Kidney glomerular epithelial cell (primary cell): ENCODE measurements at regions not wholly inside any gene's neighbourhood (a gene's known extent, or its start where the extent isn't known, plus 50 kb on each side); places are given as distances from the start of the nearest gene placed in this dataset.
A peak's percentile ranks its signal among the peaks of the same experiment; 100 is the strongest.
"Not testable (repeated sequence)": the region's sequence is repeated elsewhere in the genome, so short reads cannot be mapped to it uniquely, and the experiment has no call there.

Source experiments
- DNase-seq: peaks from one replicate; lab custom pipeline; 2025; lab: John Stamatoyannopoulos, UW

DNA sequence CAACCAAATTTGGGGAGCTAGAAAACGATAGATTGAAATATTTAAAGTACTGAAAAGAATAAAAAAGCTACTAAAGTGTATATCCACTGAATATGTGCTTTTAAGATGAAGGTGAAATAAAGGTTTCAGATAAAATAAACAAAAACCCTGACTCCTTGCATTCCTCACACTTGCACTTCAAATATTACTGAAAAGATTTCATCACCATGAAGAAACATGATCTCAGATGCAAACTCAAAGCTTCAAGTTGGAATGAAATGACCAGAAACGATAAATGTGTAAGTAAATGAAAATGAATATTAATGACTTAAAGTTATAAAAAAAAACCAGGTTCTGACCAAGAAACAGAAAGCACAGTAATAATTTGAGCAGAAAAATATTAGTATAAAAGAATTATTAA is 1246.0 kb upstream of the ACVR2A start:
- no peak for DNase-seq

DNA sequence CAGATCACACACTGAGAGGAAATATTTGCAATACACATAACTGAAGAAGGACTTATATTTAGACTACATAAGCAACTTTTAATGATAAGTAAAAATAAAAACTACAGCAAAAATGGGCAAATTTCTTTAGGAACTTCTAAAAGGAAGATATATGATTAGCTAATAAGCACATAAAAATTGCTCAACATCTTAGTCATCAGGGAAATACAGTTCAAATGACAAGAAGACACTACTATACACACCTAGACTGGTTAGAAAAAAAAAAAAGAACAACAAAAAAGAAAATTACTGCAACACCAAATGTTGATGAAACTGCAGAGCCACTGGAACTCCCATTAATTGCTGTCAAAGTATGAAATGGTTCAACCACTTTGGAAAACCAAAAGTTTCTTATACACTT is 1247.5 kb upstream of the ACVR2A start:
- DNase-seq = no peak

DNA sequence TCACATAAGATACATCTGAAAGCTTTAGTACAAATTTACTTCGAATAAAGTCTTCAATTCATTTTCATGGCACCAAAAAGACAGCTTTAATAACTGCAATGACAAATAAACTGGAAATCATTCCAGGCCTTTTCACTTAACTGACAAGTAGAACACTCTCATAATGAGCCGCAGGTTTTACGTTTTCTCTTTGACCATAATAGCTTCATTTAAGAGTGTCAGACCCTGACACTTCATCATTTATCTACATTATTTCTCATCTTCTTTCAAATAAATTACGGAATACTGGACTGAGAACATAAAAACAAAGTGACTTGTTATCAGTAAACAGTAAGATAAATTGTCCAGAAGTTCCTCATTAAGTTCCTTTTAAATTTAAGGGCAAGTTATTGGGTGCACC is 1252.9 kb upstream of the ACVR2A start:
- DNase-seq = no peak

DNA sequence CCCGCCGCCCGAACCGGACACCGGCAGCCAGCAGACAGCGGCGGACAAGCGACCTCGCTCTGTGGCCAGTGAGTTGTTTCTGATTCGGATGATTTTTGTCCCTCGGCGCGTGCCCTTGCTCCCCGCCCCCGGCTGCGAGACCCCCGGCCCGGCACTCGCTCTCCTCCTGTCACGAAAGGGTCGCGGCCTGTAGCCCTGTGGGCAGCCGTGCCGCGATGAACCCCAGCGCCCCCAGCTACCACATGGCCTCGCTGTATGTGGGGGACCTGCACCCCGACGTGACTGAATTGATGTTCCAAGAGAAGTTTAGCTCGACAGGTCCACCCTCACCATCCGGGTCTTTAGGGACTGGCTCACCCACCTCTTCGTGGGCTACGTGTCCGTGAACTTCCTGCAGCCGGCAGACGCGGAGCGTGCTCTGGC is 1257.5 kb upstream of the ACVR2A start:
- DNase-seq = no peak

DNA sequence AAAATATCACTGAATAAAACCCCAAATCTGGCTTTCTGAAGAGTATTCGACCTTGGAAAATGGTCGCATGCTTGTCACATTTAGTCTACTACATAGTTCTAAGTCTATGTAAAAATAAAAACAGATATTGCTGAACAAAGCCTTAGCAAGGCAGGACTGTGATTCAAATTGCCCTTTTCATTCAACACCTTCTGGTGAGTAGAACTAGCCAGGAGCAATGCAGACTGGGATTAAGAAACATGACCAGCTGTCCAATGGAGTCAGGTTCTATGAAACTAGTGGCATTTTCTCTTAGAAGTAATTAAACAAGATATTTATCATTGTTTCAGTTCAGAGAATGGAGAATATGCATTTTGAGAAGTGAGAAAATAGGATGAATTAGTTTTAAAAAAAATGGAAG is 1260.5 kb upstream of the ACVR2A start:
- DNase-seq = no peak

DNA sequence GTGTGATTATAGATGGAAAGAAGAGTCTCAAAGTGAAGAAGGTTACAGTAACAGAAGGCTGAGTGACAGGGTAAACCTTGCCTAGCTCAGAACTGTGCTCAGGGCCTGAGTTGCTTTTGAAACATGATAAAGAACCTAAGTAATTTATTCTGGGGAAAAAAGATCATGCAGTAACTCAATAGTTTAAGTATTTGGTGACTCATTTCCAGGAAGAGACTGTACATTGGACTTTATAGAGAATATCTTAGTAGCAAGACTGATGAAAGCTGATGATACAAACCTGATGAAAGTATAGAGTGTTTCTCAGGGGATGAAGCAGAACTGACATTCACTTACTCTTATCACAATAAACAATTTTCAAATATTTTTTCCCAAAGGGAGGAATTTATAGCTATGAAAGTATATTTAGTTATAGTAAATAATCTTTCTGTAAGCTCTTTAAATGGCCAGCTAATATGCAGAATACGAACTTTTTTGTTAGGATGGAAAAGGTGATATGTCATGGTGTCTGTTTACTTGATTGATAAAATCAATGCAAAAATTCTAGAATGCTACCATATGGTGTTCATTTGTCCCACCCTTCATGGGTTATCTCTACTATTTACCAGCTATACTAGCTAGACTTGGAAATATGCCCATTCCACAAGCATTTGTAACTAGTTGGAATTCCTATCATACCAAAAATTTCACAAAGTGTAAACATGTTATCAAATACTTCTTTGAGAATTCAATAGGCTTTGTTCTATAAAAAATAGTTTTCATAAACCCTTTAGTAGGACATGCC is 1265.5 kb upstream of the ACVR2A start:
- peak; percentile 25 for DNase-seq

DNA sequence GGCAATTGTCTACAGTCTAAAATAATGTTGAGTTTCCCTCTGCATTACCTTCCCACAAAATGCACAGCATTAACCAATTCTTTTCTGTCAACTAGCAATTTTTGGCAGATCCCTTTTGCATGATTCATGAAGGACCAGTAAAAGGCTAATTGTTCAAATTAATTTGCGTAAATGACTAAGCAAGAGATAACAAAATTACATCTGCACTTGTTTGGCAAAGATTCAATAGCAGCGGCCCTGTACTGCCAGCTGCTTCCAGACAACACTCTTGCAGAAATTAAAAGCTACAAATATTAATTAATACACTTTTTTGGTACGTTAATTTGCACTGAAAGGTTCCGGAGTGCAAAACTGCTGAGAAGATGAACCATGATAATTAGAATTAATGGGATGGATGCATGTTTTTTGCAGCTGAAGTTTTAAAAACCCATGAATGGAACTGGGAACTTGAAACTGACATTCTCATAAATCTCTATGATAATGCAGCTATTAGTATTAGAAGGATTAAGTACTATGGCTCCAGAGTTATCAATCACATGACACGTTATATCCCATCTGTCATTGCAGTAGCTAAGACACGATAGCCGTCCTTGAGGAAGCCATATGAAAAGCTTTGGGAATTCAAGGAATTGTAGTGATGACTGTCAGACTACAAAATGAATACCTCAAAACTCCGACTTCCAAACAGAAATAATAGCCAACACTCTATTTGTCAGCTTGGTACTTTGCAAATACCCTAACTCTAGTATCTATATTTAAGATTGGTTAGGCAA is 1268.3 kb upstream of the ACVR2A start:
- DNase-seq = no peak

DNA sequence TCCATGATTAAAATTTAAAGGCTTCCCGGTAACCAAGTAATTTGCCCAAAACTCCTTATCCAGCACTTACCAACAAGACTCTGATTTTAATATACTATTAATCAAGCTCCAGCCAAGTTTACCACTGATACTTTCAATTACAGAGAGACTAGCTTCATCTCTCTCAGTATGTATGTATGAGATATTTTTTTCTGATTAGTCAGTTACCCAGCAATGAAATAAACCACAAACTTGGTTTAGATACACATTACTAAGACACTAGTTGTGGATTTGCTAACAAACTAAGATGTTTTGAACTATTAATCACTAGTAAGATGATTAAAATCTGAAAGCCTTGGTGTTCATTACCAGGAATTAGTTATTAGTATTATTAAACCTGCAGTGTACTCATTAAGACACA is 1272.2 kb upstream of the ACVR2A start:
- peak; percentile 5 for DNase-seq

DNA sequence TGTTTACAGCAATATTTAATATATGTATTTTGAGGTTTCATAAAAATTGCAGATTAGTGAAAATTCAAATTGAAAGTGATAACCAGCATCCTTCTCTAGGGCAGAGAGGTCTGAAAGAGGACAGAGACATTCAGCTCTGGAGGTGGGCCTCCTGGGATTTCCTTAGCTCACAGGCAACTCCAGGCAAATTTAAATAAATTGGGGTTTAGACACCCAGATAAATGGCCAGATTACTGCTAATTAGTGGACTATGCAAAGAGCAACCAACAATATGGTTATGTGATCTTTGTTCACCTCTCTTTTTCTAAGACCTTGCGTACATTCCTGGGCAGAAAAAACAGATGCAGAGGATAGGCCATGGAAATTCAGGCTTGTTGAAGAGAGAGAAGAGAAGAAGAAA is 1282.8 kb upstream of the ACVR2A start:
- DNase-seq = no peak

DNA sequence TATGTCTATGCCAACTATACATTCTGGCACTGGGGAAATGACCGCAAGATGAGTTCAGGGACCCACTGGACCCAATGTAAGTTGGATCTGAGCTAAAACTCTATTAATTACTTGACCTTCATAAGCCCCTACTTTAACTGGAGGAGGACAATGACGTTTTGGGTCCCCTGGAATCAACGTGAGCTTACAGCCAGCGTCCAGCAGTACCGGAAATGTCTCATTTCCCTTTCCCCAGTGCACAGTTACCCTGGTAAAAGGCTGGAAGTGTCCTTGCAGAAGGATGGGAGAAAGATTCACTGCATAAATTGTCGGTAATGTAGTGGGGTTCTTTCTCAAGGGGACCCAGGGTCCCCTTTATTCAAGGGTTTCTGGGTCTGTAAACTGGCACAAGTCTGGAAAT is 1297.6 kb upstream of the ACVR2A start:
- no peak for DNase-seq

DNA sequence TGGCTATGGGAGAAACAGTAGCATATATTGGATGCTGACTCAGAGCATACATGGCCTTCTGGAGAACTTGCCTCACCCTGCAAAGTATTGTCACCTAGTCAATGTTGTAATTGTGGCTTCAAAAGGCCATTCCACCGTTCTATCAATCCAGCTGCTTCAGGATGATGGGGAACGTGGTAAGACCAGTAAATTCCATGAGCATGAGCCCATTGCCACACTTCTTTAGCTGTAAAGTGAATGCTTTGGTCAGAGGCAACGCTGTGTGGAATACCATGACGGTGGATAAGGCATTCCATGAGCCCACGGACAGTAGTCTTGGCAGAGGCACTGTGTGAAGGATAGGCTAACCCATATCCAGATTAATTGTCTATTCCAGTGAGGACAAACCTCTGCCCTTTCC is 1300.1 kb upstream of the ACVR2A start:
- DNase-seq = no peak

DNA sequence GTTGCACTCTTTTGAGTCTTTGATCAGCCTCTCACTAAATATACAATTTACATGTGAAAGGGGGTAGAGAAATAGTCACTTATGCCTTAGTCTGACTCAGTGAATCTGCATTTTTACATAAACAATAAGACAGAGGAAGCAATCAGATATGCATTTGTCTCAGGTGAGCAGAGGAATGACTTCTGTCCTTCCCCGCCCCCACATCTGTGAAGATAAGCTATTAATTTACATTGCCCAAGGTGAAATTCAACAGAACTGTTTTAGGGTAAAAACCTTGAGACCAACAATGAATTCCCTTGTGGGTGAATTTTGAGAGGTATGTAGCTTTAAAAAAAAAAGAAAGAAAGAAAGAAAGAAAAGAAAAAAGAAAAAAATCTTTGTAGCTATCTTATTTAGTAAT is 1302.9 kb upstream of the ACVR2A start:
- DNase-seq = no peak

DNA sequence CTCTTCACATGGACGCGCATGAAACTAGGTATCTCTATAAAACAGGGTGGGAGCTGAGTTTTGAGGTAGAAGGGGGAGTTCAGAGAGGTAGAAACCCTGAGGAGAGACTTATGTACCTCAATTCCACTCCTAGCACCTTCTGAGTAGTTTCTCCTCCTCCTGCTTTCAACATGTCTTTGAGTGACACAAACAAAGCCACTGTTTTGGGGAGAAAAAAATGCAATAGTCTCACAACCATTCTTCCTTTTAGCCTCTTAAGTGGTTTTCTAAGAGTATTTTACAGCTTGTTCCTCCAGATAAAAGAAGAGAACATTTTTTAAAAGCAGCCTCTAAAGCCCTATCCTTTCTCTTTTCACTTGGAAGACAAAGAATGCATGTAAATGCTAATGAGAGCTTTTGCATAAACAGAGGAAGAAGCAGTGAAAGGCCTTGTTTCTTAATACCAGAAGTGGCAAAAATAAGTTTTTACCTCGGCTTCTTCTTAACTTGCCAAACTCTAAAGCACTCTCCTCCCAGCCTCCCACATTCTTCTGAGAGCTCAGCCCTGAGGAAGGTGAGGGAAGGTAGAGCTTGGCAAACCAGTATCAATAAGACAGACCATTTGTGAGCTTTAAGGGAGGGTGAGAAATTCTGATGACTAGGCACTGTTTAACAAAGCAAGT is 1304.4 kb upstream of the ACVR2A start:
- DNase-seq = no peak

DNA sequence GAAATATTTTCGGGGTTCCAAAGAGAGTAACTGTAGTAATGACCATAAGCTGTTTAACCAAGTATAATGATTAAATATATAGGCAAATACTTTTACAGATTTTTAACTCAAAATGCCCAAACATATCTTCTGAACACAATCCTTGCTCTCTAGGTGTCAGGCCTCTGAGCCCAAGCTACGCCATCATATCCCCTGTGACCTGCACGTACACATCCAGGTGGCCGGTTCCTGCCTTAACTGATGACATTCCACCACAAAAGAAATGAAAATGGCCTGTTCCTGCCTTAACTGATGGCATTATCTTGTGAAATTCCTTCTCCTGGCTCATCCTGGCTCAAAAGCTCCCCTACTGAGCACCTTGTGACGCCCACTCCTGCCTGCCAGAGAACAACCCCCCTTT is 1305.1 kb upstream of the ACVR2A start:
- DNase-seq = not testable (repeated sequence)

DNA sequence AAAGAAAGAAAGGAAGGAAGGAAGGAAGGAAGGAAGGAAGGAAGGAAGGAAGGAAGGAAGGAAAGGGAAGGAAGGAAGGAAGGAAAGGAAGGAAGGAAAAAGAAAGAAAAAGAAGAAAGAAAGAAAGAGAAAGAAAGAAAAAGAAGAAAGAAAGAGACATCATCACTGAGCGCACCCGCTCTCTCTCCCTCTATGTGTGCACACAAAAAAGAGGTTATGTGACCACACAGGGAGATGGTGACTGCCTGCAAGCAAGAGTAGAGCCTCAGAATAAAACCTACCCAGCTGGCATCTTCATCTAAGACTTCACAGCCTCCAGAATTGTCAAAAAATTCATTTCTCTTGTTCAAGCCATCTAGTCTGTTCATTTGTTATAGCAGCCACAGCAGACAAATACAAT is 1307.4 kb upstream of the ACVR2A start:
- DNase-seq = no peak

DNA sequence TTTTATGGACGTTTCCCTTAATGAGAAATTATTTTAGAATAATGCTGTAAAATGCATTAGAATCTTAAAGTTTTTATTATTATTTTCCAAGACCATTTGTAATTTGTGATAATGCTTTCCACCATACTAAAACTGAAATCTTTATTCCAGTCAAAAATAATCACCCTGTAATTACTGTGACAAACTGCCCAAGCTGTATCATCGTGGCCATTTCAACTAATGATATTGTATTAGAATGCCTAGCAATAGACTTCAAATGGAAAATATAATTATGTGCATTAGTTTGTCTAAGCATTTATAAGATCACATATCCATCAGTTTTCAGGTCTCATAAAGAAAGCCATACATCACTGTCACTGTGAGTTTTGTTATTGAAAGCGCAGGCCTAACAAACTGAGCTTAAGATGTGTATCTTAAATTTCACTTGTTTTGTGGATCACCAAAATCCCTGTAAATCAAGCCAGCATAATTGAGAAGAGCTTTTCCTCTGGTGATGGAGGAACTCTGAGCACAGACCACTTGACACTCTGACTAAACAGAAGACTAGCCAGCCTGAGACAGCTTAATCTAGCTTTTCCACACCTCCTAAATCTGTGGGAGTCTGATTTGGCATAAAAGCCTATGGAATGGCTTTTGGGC is 1312.2 kb upstream of the ACVR2A start:
- no peak for DNase-seq

DNA sequence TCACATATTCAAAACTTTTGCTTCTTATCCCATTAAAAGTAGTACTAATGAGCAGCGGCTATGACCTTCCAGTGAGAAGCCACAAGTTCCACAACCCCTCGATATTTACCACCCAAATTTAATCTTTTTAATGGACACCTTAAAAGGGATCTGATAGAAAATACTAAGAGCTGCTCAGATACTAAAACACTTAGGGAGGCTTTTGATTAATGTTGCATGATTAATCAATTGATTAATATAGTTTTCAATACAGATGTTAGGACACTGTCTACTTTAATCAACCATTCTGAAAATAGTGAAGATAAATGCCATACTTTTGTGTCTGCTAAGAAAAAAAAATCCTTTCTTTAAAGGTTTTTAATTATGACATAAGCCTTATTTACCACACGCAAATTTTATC is 1312.8 kb upstream of the ACVR2A start:
- no peak for DNase-seq

DNA sequence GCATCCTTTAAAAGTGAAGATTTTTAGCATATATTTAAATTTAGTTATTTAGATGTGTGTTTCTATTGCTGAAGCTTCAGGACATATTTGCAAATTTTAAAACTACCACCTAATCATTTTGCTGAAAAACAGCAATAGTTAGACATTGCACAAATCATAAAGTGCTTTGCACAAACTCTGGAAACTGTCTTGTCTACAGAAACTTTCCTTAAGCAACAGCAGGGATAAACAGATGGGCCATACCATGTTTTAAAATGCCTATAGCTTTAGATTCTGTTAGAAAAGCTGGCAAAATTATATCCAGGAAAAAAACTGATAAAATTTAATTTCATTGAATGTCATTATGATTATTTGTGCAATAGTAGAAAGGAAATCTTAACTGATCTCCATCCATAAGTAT is 1313.9 kb upstream of the ACVR2A start:
- no peak for DNase-seq

DNA sequence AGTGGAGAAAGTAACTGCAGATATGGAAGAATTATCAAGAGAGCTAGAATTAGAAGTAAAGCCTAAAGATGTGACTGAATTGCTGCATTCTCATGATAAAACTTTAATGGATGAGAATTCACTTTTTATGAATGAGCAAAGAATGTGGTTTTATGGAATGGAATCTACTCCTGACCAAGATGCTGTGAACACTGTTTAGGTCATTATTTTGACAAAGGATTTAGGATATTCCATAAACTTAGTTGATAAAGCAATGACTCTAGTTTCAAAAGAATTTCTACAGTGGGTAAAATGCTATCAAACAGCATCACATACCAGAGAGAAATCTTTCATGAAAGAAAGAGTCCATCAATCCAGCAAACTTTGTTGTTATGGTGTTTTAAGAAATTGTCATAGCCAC is 1317.7 kb upstream of the ACVR2A start:
- DNase-seq = no peak

DNA sequence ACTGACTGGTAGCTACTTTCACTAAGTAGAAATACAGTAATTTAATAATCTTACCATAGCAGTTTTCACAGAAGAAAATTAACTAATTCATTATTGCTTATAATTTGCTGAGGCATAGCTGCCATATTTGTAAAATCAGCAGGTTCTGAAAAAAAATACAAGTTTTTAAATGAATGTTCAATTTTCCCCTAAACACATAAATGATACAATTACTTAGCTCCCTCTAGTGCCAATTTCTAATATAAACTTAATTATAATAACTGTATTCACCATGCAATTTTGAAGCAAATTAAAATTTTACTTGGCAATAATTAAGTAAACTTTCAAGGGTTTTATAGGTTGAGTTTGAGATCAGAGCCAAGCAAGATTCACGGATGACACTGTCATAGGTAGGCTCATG is 1321.6 kb upstream of the ACVR2A start:
- DNase-seq = peak; percentile 40

DNA sequence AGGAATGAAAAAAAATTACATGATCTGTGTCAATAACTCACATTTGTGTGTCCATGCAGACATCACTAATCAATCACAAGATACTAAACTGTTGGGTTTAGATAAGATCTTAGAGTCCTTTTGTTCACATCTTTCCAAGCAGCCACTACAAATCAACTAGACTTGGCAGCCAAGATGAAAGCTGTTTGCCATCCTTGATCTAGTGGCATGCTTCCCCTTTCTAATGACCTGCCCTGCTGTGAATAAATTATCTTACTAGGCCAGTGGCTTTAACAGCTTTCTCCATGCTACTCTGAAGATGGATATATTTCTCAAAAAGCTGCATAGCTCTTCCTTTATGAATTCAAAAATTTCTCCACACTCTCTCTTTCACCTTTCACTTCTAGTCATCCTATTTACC is 1338.0 kb upstream of the ACVR2A start:
- no peak for DNase-seq

DNA sequence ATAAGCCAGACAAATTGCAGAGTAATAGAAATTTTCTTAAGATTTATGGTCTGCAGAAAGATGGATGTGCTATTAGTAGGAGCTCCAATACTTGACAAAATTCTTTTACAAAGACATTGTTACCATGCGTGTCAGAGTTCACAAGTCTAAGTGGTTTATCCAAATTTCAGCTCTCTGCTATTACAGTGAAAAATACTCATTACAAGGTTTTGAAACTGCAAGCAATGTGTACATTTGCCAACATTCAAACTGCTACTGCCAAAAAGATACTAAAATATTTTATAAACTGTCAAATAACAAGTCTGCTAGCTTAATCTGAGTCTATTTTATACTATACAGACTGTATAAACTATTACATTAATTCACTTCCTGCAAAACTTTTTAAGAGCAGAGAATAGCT is 1341.5 kb upstream of the ACVR2A start:
- DNase-seq = no peak

DNA sequence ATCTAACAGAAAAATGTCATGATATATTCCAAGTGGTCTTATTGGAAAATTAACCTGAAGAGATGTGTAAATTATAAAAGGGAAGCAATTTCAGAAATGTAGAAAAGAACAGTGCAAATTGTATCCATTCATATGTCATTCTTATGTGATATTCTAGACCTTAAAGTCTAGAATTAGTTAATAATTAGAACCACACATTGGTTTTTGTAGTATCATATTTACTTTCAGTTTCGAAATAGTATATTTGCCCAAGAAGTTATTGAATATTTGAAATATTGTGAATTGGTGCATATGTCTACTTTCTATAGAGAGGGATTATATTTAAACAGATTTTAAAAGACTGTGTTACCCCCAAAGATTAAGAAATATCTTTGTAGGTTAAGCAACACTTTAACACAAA is 1348.6 kb upstream of the ACVR2A start:
- DNase-seq = no peak
